Activated CD8-positive, alpha-beta memory T cell treated with anti-CD3 and anti-CD28 coated beads, Interleukin-2, amount 10 ng/mL, durations not matched to agents 7 days and 5 days (primary cell): ENCODE measurements at regions not wholly inside any gene's neighbourhood (a gene's known extent, or its start where the extent isn't known, plus 50 kb on each side); places are given as distances from the start of the nearest gene placed in this dataset.

Source experiments
- ATAC-seq: fragments of 150-1000 bp; cut with Tn5 transposase; one replicate; pipeline ENCODE4 v1.10.0; 2021; ENCODE audit warnings: moderate library complexity
- CTCF ChIA-PET: fragments of 350-600 bp; sonication (Branson Sonifier 250); formaldehyde crosslinking; loops from one replicate; lab custom pipeline; 2021; ENCODE audit warnings: antibody characterized with exemption; lab: Charles Lee
- DNase-seq: peaks from one replicate; pipeline ENCODE4 v3.0.0-alpha.2; 2020
- H3K27ac Mint-ChIP-seq: one replicate; pipeline ENCODE4 v1.8.0; 2021; ENCODE audit warnings: mild to moderate bottlenecking, mixed read lengths
- H3K27me3 Mint-ChIP-seq: one replicate; pipeline ENCODE4 v1.8.0; 2021; ENCODE audit warnings: mixed read lengths
- H3K36me3 Mint-ChIP-seq: one replicate; pipeline ENCODE4 v1.8.0; 2021; ENCODE audit warnings: mild to moderate bottlenecking, mixed read lengths
- H3K4me1 Mint-ChIP-seq: one replicate; pipeline ENCODE4 v1.8.0; 2021; ENCODE audit warnings: mixed read lengths
- H3K4me3 Mint-ChIP-seq: one replicate; pipeline ENCODE4 v1.8.0; 2021; ENCODE audit warnings: mild to moderate bottlenecking, moderate library complexity, mixed read lengths
- H3K9me3 Mint-ChIP-seq: one replicate; pipeline ENCODE4 v1.8.0; 2022; ENCODE audit warnings: low read depth, mixed read lengths

- peaks cover 8% of the 10 kb centered on the region for H3K4me1 Mint-ChIP-seq
- H3K27me3 Mint-ChIP-seq, result no peaks in the 10 kb centered on the region
- CTCF ChIA-PET, result no interaction called here
- no peak overlapping the region for H3K4me3 Mint-ChIP-seq
- H3K36me3 Mint-ChIP-seq, result peaks cover 12% of the 10 kb centered on the region
- no peak for ATAC-seq
- no peak for DNase-seq
- H3K9me3 Mint-ChIP-seq, result peaks cover 5% of the 10 kb centered on the region
- no peak overlapping the region for H3K27ac Mint-ChIP-seq
Observed at GRCh38 chr1:193549081-193549480, 362.7 kb upstream of the B3GALT2 start.

GRCh38 chr1:193545171-193545570 is 358.8 kb upstream of the B3GALT2 start:
- no peaks in the 10 kb centered on the region for H3K27me3 Mint-ChIP-seq
- ATAC-seq (no peak), DNase-seq (no peak)
- H3K36me3 Mint-ChIP-seq, result peaks cover 25% of the 10 kb centered on the region
- H3K27ac Mint-ChIP-seq, result no peak overlapping the region
- peaks cover 4% of the 10 kb centered on the region for H3K9me3 Mint-ChIP-seq
- no peak overlapping the region for H3K4me3 Mint-ChIP-seq
- CTCF ChIA-PET, result no interaction called here
- peaks cover 33% of the 10 kb centered on the region for H3K4me1 Mint-ChIP-seq

- peaks cover 23% of the 10 kb centered on the region for H3K36me3 Mint-ChIP-seq
Observed at GRCh38 chr1:193543259-193543658, 356.8 kb upstream of the B3GALT2 start.

GRCh38 chr1:193542690-193543089 is 356.3 kb upstream of the B3GALT2 start:
- Mint-ChIP-seq H3K4me3 (peak overlapping the region; percentile 4), H3K27ac (peak overlapping the region; percentile 42), H3K4me1 (peaks cover 54% of the 10 kb centered on the region), H3K27me3 (no peaks in the 10 kb centered on the region), H3K9me3 (no peaks in the 10 kb centered on the region), H3K36me3 (peaks cover 23% of the 10 kb centered on the region)
- DNase-seq, result no peak
- CTCF ChIA-PET, result no interaction called here
- no peak for ATAC-seq

More at GRCh38 chr1:193543259-193543658, 356.8 kb upstream of the B3GALT2 start:
- Mint-ChIP-seq H3K4me1 (peaks cover 51% of the 10 kb centered on the region), H3K4me3 (no peak overlapping the region), H3K27ac (no peak overlapping the region), H3K9me3 (no peaks in the 10 kb centered on the region), H3K27me3 (no peaks in the 10 kb centered on the region)
- DNase-seq, result no peak
- no peak for ATAC-seq
- CTCF ChIA-PET, result no interaction called here

GRCh38 chr1:193540511-193540910 is 354.1 kb upstream of the B3GALT2 start:
- Mint-ChIP-seq H3K4me3 (peak overlapping the region; percentile 72), H3K9me3 (no peaks in the 10 kb centered on the region), H3K27ac (peak overlapping the region; percentile 94), H3K27me3 (no peaks in the 10 kb centered on the region), H3K4me1 (peaks cover 56% of the 10 kb centered on the region), H3K36me3 (peaks cover 20% of the 10 kb centered on the region)
- DNase-seq, result peak; percentile 57
- CTCF ChIA-PET, result interaction anchor here (0.9 kb wide), 1 partner anchor 60 kb away, joined by 3 read pairs; no protein-coding TSS in a partner anchor
- peak; percentile 74 for ATAC-seq

- CTCF ChIA-PET, result interaction anchor here (0.6 to 0.9 kb wide), 2 partner anchors 60 to 159 kb away, joined by 3 read pairs; no protein-coding TSS in a partner anchor
- DNase-seq (peak; percentile 65), ATAC-seq (peak; percentile 62)
- peak overlapping the region; percentile 94 for H3K27ac Mint-ChIP-seq
- no peaks in the 10 kb centered on the region for H3K27me3 Mint-ChIP-seq
- H3K4me1 Mint-ChIP-seq, result peaks cover 55% of the 10 kb centered on the region
- H3K36me3 Mint-ChIP-seq, result peaks cover 22% of the 10 kb centered on the region
- no peaks in the 10 kb centered on the region for H3K9me3 Mint-ChIP-seq
- peak overlapping the region; percentile 72 for H3K4me3 Mint-ChIP-seq
Observed at GRCh38 chr1:193539731-193540459, 353.5 kb upstream of the B3GALT2 start.

GRCh38 chr1:193538680-193539079 is 352.3 kb upstream of the B3GALT2 start:
- H3K36me3 Mint-ChIP-seq, result peaks cover 20% of the 10 kb centered on the region
- CTCF ChIA-PET, result no interaction called here
- peak overlapping the region; percentile 49 for H3K4me3 Mint-ChIP-seq
- H3K9me3 Mint-ChIP-seq, result no peaks in the 10 kb centered on the region
- DNase-seq (no peak), ATAC-seq (no peak)
- H3K4me1 Mint-ChIP-seq, result peaks cover 55% of the 10 kb centered on the region
- H3K27me3 Mint-ChIP-seq, result no peaks in the 10 kb centered on the region
- H3K27ac Mint-ChIP-seq, result peak overlapping the region; percentile 94

- H3K36me3 Mint-ChIP-seq, result peaks cover 20% of the 10 kb centered on the region
- peak overlapping the region; percentile 41 for H3K4me3 Mint-ChIP-seq
- H3K27ac Mint-ChIP-seq, result peak overlapping the region; percentile 91
- H3K27me3 Mint-ChIP-seq, result no peaks in the 10 kb centered on the region
- DNase-seq (no peak), ATAC-seq (peak; percentile 7)
- CTCF ChIA-PET, result no interaction called here
- peaks cover 55% of the 10 kb centered on the region for H3K4me1 Mint-ChIP-seq
- H3K9me3 Mint-ChIP-seq, result no peaks in the 10 kb centered on the region
Observed at GRCh38 chr1:193538003-193538354, 351.6 kb upstream of the B3GALT2 start.

- Mint-ChIP-seq H3K4me3 (peak overlapping the region; percentile 41), H3K4me1 (peaks cover 49% of the 10 kb centered on the region), H3K36me3 (peaks cover 17% of the 10 kb centered on the region), H3K27me3 (no peaks in the 10 kb centered on the region), H3K9me3 (no peaks in the 10 kb centered on the region), H3K27ac (peak overlapping the region; percentile 91)
- DNase-seq (peak; percentile 86), ATAC-seq (peak; percentile 70)
- CTCF ChIA-PET, result no interaction called here
Observed at GRCh38 chr1:193537266-193538002, 351.0 kb upstream of the B3GALT2 start.

- H3K27me3 Mint-ChIP-seq, result no peaks in the 10 kb centered on the region
- H3K4me1 Mint-ChIP-seq, result peaks cover 17% of the 10 kb centered on the region
- no peak overlapping the region for H3K4me3 Mint-ChIP-seq
- no peak for DNase-seq
- peaks cover 3% of the 10 kb centered on the region for H3K9me3 Mint-ChIP-seq
- H3K36me3 Mint-ChIP-seq, result peaks cover 16% of the 10 kb centered on the region
- ATAC-seq, result no peak
- no peak overlapping the region for H3K27ac Mint-ChIP-seq
- CTCF ChIA-PET, result no interaction called here
Observed at GRCh38 chr1:193533853-193534252, 347.4 kb upstream of the B3GALT2 start.

- ATAC-seq, result peak; percentile 70
- CTCF ChIA-PET, result interaction anchor here (1.2 to 1.6 kb wide), 2 partner anchors 34 to 43 kb away, joined by 3 to 4 read pairs; no protein-coding TSS in a partner anchor
- Mint-ChIP-seq H3K4me3 (no peak overlapping the region), H3K36me3 (peaks cover 14% of the 10 kb centered on the region), H3K4me1 (peaks cover 2% of the 10 kb centered on the region), H3K27ac (no peak overlapping the region), H3K9me3 (no peaks in the 10 kb centered on the region), H3K27me3 (no peaks in the 10 kb centered on the region)
- DNase-seq, result no peak
Observed at GRCh38 chr1:193525917-193526710, 339.7 kb upstream of the B3GALT2 start.

- peaks cover 11% of the 10 kb centered on the region for H3K36me3 Mint-ChIP-seq
- H3K4me1 Mint-ChIP-seq, result peaks cover 2% of the 10 kb centered on the region
- no peaks in the 10 kb centered on the region for H3K27me3 Mint-ChIP-seq
- CTCF ChIA-PET, result interaction anchor here (1.2 to 1.6 kb wide), 2 partner anchors 34 to 44 kb away, joined by 3 to 4 read pairs; no protein-coding TSS in a partner anchor
- no peak overlapping the region for H3K4me3 Mint-ChIP-seq
- no peak for ATAC-seq
- no peak overlapping the region for H3K27ac Mint-ChIP-seq
- no peak for DNase-seq
- H3K9me3 Mint-ChIP-seq, result no peaks in the 10 kb centered on the region
Observed at GRCh38 chr1:193525411-193525810, 339.0 kb upstream of the B3GALT2 start.

GRCh38 chr1:193524616-193525015 is 338.2 kb upstream of the B3GALT2 start:
- no peaks in the 10 kb centered on the region for H3K27me3 Mint-ChIP-seq
- H3K9me3 Mint-ChIP-seq, result no peaks in the 10 kb centered on the region
- H3K4me3 Mint-ChIP-seq, result no peak overlapping the region
- H3K27ac Mint-ChIP-seq, result no peak overlapping the region
- peaks cover 2% of the 10 kb centered on the region for H3K4me1 Mint-ChIP-seq
- CTCF ChIA-PET, result no interaction called here
- no peak for ATAC-seq
- peaks cover 11% of the 10 kb centered on the region for H3K36me3 Mint-ChIP-seq
- no peak for DNase-seq
